ENCODE measurements at regions not wholly inside any gene's neighbourhood (a gene's known extent, or its start where the extent isn't known, plus 50 kb on each side); places are given as distances from the start of the nearest gene placed in this dataset.
A peak's percentile ranks its signal among the peaks of the same experiment; 100 is the strongest.

GRCh38 chrY:21135591-21135990 is 375.5 kb upstream of the RBMY1B start:
- Mint-ChIP-seq H3K36me3 (peaks cover 3% of the 10 kb centered on the region), H3K9me3 (no peaks in the 10 kb centered on the region), H3K27me3 (no peaks in the 10 kb centered on the region), H3K4me1 (peaks cover 0 to 32% (median 0%) of the 10 kb centered on the region in 3 donors), H3K4me3 (no peak overlapping the region), H3K27ac (peak overlapping the region in 1 of 2 donors; percentile 95)
- Histone ChIP-seq H3K27me3 (replicated peaks in 1 of 2; ENCODE audit: control insufficient read depth in 2 of 2, extremely low read depth in 1 of 2, insufficient read depth in 2 of 2, low read length in 1 of 2) (no peaks in the 10 kb centered on the region), H3K27ac (ENCODE audit: low read length) (no peak overlapping the region), H3K9me3 (no peaks in the 10 kb centered on the region), H3K4me1 (ENCODE audit: control insufficient read depth in 1 of 2, extremely low read depth in 1 of 2, insufficient read depth in 2 of 2, low read length in 2 of 2) (peaks cover 0 to 2% of the 10 kb centered on the region in 2 experiments), H3K4me3 (ENCODE audit: control insufficient read depth in 1 of 2, extremely low read depth in 1 of 2, low read length in 1 of 2) (no peak overlapping the region), H3K36me3 (ENCODE audit: control insufficient read depth in 2 of 2, extremely low read depth in 1 of 2, insufficient read depth in 1 of 2, low read length in 1 of 2) (no peaks in the 10 kb centered on the region)
- CTCF ChIA-PET = no interaction called here
- DNase-seq (no peak), ATAC-seq (replicated peaks in 1 of 4) (no peak)
- WGBS (ENCODE audit: insufficient coverage) = no CpG with 5 or more reads among the region's 1 CpG
- POLR2A ChIA-PET = no interaction called here

GRCh38 chrY:21138056-21138758 is 372.9 kb upstream of the RBMY1B start:
- Histone ChIP-seq H3K27ac (ENCODE audit: low read length) (peak overlapping the region; percentile 12), H3K4me3 (ENCODE audit: control insufficient read depth in 1 of 2, extremely low read depth in 1 of 2, low read length in 1 of 2) (peak overlapping the region in 1 of 2 donors; percentile 42), H3K27me3 (replicated peaks in 1 of 2; ENCODE audit: control insufficient read depth in 2 of 2, extremely low read depth in 1 of 2, insufficient read depth in 2 of 2, low read length in 1 of 2) (no peaks in the 10 kb centered on the region), H3K9me3 (no peaks in the 10 kb centered on the region), H3K36me3 (ENCODE audit: control insufficient read depth in 2 of 2, extremely low read depth in 1 of 2, insufficient read depth in 1 of 2, low read length in 1 of 2) (no peaks in the 10 kb centered on the region), H3K4me1 (ENCODE audit: control insufficient read depth in 1 of 2, extremely low read depth in 1 of 2, insufficient read depth in 2 of 2, low read length in 2 of 2) (peaks cover 0 to 2% of the 10 kb centered on the region in 2 experiments)
- no CpG with 5 or more reads among the region's 1 CpG for WGBS (ENCODE audit: insufficient coverage)
- Mint-ChIP-seq H3K4me3 (peak overlapping the region in 1 of 3 donors; percentile 90), H3K27me3 (no peaks in the 10 kb centered on the region), H3K4me1 (peaks cover 0 to 32% (median 0%) of the 10 kb centered on the region in 3 donors), H3K36me3 (peaks cover 7% of the 10 kb centered on the region), H3K27ac (peak overlapping the region in 1 of 2 donors; percentile 95), H3K9me3 (no peaks in the 10 kb centered on the region)
- ChIA-PET POLR2A (interaction anchor here in 1 of 2 donors (0.6 kb wide), 1 partner anchor 58 kb away, joined by 7 read pairs; no protein-coding TSS in a partner anchor), CTCF (interaction anchor here in 1 of 2 donors (0.7 kb wide), 1 partner anchor 23 kb away, joined by 6 read pairs; no protein-coding TSS in a partner anchor)
- ATAC-seq (replicated peaks in 1 of 4) (peak in 2 of 4 experiments; percentile 57 to 66), DNase-seq (peak in 1 of 35 experiments; percentile 9)

GRCh38 chrY:21146331-21146730 is 364.8 kb upstream of the RBMY1B start:
- POLR2A ChIA-PET = no interaction called here
- H3K36me3 Mint-ChIP-seq = peaks cover 23% of the 10 kb centered on the region

GRCh38 chrY:21149971-21150370 is 361.2 kb upstream of the RBMY1B start:
- no peaks in the 10 kb centered on the region for H3K27me3 Mint-ChIP-seq
- H3K4me3 Mint-ChIP-seq = no peak overlapping the region
- Histone ChIP-seq H3K27me3 (replicated peaks in 1 of 2; ENCODE audit: control insufficient read depth in 2 of 2, extremely low read depth in 1 of 2, insufficient read depth in 2 of 2, low read length in 1 of 2) (no peaks in the 10 kb centered on the region), H3K4me3 (ENCODE audit: control insufficient read depth in 1 of 2, extremely low read depth in 1 of 2, low read length in 1 of 2) (no peak overlapping the region), H3K9me3 (no peaks in the 10 kb centered on the region), H3K36me3 (ENCODE audit: control insufficient read depth in 2 of 2, extremely low read depth in 1 of 2, insufficient read depth in 1 of 2, low read length in 1 of 2) (no peaks in the 10 kb centered on the region), H3K4me1 (ENCODE audit: control insufficient read depth in 1 of 2, extremely low read depth in 1 of 2, insufficient read depth in 2 of 2, low read length in 2 of 2) (no peaks in the 10 kb centered on the region), H3K27ac (ENCODE audit: low read length) (no peak overlapping the region)
- peaks cover 42% of the 10 kb centered on the region for H3K36me3 Mint-ChIP-seq
- H3K4me1 Mint-ChIP-seq = peaks cover 0 to 25% (median 0%) of the 10 kb centered on the region in 3 donors
- no peak overlapping the region for H3K27ac Mint-ChIP-seq
- DNase-seq = no peak
- H3K9me3 Mint-ChIP-seq = no peaks in the 10 kb centered on the region
- ChIA-PET CTCF (no interaction called here), POLR2A (no interaction called here)
- no peak for ATAC-seq (replicated peaks in 1 of 4)

More at GRCh38 chrY:21146331-21146730, 364.8 kb upstream of the RBMY1B start:
- Mint-ChIP-seq H3K4me1 (peaks cover 0 to 25% (median 0%) of the 10 kb centered on the region in 3 donors), H3K27me3 (no peaks in the 10 kb centered on the region), H3K4me3 (peak overlapping the region in 1 of 3 donors; percentile 39), H3K9me3 (no peaks in the 10 kb centered on the region), H3K27ac (peak overlapping the region in 1 of 2 donors; percentile 66)
- DNase-seq (no peak), ATAC-seq (replicated peaks in 1 of 4) (no peak)
- Histone ChIP-seq H3K4me1 (ENCODE audit: control insufficient read depth in 1 of 2, extremely low read depth in 1 of 2, insufficient read depth in 2 of 2, low read length in 2 of 2) (no peaks in the 10 kb centered on the region), H3K27ac (ENCODE audit: low read length) (no peak overlapping the region), H3K36me3 (ENCODE audit: control insufficient read depth in 2 of 2, extremely low read depth in 1 of 2, insufficient read depth in 1 of 2, low read length in 1 of 2) (no peaks in the 10 kb centered on the region), H3K4me3 (ENCODE audit: control insufficient read depth in 1 of 2, extremely low read depth in 1 of 2, low read length in 1 of 2) (no peak overlapping the region), H3K9me3 (no peaks in the 10 kb centered on the region), H3K27me3 (replicated peaks in 1 of 2; ENCODE audit: control insufficient read depth in 2 of 2, extremely low read depth in 1 of 2, insufficient read depth in 2 of 2, low read length in 1 of 2) (no peaks in the 10 kb centered on the region)
- CTCF ChIA-PET = no interaction called here
- no CpG with 5 or more reads among the region's 1 CpG for WGBS (ENCODE audit: insufficient coverage)

GRCh38 chrY:21169821-21170220 is 341.3 kb upstream of the RBMY1B start:
- DNase-seq (no peak), ATAC-seq (replicated peaks in 1 of 4) (no peak)
- H3K9me3 Mint-ChIP-seq = no peaks in the 10 kb centered on the region
- peaks cover 30% of the 10 kb centered on the region for H3K36me3 Mint-ChIP-seq
- no peak overlapping the region for H3K4me3 ChIP-seq (ENCODE audit: control insufficient read depth in 1 of 2, extremely low read depth in 1 of 2, low read length in 1 of 2)
- H3K4me1 Mint-ChIP-seq = peaks cover 0 to 14% (median 0%) of the 10 kb centered on the region in 3 donors
- no peak overlapping the region for H3K27ac ChIP-seq (ENCODE audit: low read length)
- no peaks in the 10 kb centered on the region for H3K27me3 Mint-ChIP-seq
- ChIA-PET POLR2A (no interaction called here), CTCF (no interaction called here)
- no peaks in the 10 kb centered on the region for H3K9me3 ChIP-seq
- no peaks in the 10 kb centered on the region for H3K36me3 ChIP-seq (ENCODE audit: control insufficient read depth in 2 of 2, extremely low read depth in 1 of 2, insufficient read depth in 1 of 2, low read length in 1 of 2)
- no peak overlapping the region for H3K4me3 Mint-ChIP-seq
- H3K27ac Mint-ChIP-seq = no peak overlapping the region
- no peaks in the 10 kb centered on the region for H3K27me3 ChIP-seq (replicated peaks in 1 of 2; ENCODE audit: control insufficient read depth in 2 of 2, extremely low read depth in 1 of 2, insufficient read depth in 2 of 2, low read length in 1 of 2)
- no peaks in the 10 kb centered on the region for H3K4me1 ChIP-seq (ENCODE audit: control insufficient read depth in 1 of 2, extremely low read depth in 1 of 2, insufficient read depth in 2 of 2, low read length in 2 of 2)

- 100% methylated on average over 3 of the region's 5 CpGs for WGBS (ENCODE audit: insufficient coverage)
- no peak overlapping the region for H3K27ac Mint-ChIP-seq
Observed at GRCh38 chrY:21174697-21175463, 336.3 kb upstream of the RBMY1B start.

More at GRCh38 chrY:21174697-21175463, 336.3 kb upstream of the RBMY1B start:
- Mint-ChIP-seq H3K9me3 (no peaks in the 10 kb centered on the region), H3K4me3 (no peak overlapping the region), H3K27me3 (no peaks in the 10 kb centered on the region), H3K36me3 (peaks cover 15% of the 10 kb centered on the region), H3K4me1 (peaks cover 0 to 35% (median 0%) of the 10 kb centered on the region in 3 donors)
- CTCF ChIA-PET = no interaction called here
- Histone ChIP-seq H3K4me1 (ENCODE audit: control insufficient read depth in 1 of 2, extremely low read depth in 1 of 2, insufficient read depth in 2 of 2, low read length in 2 of 2) (peaks cover 0 to 3% of the 10 kb centered on the region in 2 experiments), H3K36me3 (ENCODE audit: control insufficient read depth in 2 of 2, extremely low read depth in 1 of 2, insufficient read depth in 1 of 2, low read length in 1 of 2) (no peaks in the 10 kb centered on the region), H3K9me3 (no peaks in the 10 kb centered on the region), H3K27ac (ENCODE audit: low read length) (no peak overlapping the region), H3K4me3 (ENCODE audit: control insufficient read depth in 1 of 2, extremely low read depth in 1 of 2, low read length in 1 of 2) (no peak overlapping the region), H3K27me3 (replicated peaks in 1 of 2; ENCODE audit: control insufficient read depth in 2 of 2, extremely low read depth in 1 of 2, insufficient read depth in 2 of 2, low read length in 1 of 2) (no peaks in the 10 kb centered on the region)
- DNase-seq (no peak), ATAC-seq (replicated peaks in 1 of 4) (no peak)
- POLR2A ChIA-PET = no interaction called here

Data from T-cell (primary cell).